Stomach (tissue), 4 donors: ENCODE measurements at regions not wholly inside any gene's neighbourhood (a gene's known extent, or its start where the extent isn't known, plus 50 kb on each side); places are given as distances from the start of the nearest gene placed in this dataset.

Experiments
- POLR2AphosphoS5 ChIP-seq, 3 donors: sonication (generic); formaldehyde crosslinking; IDR thresholded peaks; one replicate each; pipeline ENCODE4 v1.6.1; 2016; ENCODE audit warnings: antibody characterized with exemption in 3 of 3
- TF ChIP-seq, protein P1 (sequence below), 7 experiments: fragments of 450-650 bp in 4 of 7; fragments of 200-600 bp in 3 of 7; sonication (generic) in 3 of 7; IDR thresholded peaks; one replicate each; pipeline ENCODE4 v1.5.1; 2016 to 2019; ENCODE audit warnings: antibody characterized with exemption in 7 of 7, control low read depth in 2 of 7, mild to moderate bottlenecking in 1 of 7

DNA sequence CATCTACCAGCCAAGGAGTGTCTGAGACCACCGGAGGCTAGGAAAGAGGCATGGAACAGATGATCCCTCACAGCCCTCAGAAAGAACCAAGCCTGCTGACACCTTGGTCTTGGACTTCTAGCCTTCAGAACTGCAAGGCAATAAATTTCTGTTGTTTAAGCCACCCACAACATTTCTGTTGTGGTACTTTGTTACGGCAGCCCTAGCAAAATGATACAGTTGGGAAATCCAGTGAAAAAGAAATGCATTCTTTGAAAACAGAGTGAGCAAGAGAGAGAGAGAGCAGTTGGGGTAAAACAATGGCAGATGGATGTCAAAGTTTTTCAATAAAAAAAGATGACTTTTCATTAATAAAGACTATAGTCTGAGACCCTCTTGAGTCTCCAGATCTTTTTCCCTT lies 219.4 kb downstream of the NFKBIZ start:
- TF ChIP-seq, protein P1, sequence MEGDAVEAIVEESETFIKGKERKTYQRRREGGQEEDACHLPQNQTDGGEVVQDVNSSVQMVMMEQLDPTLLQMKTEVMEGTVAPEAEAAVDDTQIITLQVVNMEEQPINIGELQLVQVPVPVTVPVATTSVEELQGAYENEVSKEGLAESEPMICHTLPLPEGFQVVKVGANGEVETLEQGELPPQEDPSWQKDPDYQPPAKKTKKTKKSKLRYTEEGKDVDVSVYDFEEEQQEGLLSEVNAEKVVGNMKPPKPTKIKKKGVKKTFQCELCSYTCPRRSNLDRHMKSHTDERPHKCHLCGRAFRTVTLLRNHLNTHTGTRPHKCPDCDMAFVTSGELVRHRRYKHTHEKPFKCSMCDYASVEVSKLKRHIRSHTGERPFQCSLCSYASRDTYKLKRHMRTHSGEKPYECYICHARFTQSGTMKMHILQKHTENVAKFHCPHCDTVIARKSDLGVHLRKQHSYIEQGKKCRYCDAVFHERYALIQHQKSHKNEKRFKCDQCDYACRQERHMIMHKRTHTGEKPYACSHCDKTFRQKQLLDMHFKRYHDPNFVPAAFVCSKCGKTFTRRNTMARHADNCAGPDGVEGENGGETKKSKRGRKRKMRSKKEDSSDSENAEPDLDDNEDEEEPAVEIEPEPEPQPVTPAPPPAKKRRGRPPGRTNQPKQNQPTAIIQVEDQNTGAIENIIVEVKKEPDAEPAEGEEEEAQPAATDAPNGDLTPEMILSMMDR (IDR thresholded peaks at IDR 0.05): no peak
- TF ChIP-seq POLR2AphosphoS5 (IDR thresholded peaks at IDR 0.05): no peak
